H1 (cell line): ENCODE measurements at regions not wholly inside any gene's neighbourhood (a gene's known extent, or its start where the extent isn't known, plus 50 kb on each side); places are given as distances from the start of the nearest gene placed in this dataset.

ENCODE experiments used
- CTCF ChIA-PET: fragments of 300-600 bp; sonication (Branson Sonifier 250); formaldehyde crosslinking; loops from one replicate; lab custom pipeline; 2021; ENCODE audit not compliant: partially characterized antibody; lab: Charles Lee
- POLR2A ChIA-PET: fragments of 300-600 bp; sonication (Branson Sonifier 250); formaldehyde crosslinking; loops from one replicate; lab custom pipeline; 2021; ENCODE audit warnings: inconsistent platforms; ENCODE audit not compliant: partially characterized antibody; lab: Charles Lee
- DNase-seq, 2 experiments: peaks; one replicate each; pipeline versions ENCODE4 v3.0.0 to v3.0.0-alpha.2; 2010 to 2022; ENCODE audit warnings: low spot score in 2 of 2, low read depth in 1 of 2, mixed read lengths in 1 of 2
- FAIRE-seq: peaks from 2 replicates; lab custom pipeline; 2011; peaks lifted over from hg19 to GRCh38; lab: Jason Lieb, UNC
- H2AFZ ChIP-seq: 2 replicates; pipeline ENCODE4 v1.8.1; 2012; ENCODE audit warnings: low read length, inconsistent platforms
- H2AK5ac ChIP-seq: 2 replicates; pipeline ENCODE4 v1.6.1; 2013; ENCODE audit warnings: low read depth, low read length
- H2BK120ac ChIP-seq: replicated peaks from 2 replicates; pipeline ENCODE3; 2013; ENCODE audit warnings: low read depth, low read length, inconsistent platforms
- H2BK12ac ChIP-seq: 2 replicates; pipeline ENCODE4 v1.6.1; 2013; ENCODE audit warnings: low read depth, low read length
- H2BK15ac ChIP-seq: 2 replicates; pipeline ENCODE4 v1.6.1; 2013; ENCODE audit warnings: low read length
- H2BK20ac ChIP-seq: 2 replicates; pipeline ENCODE4 v1.6.1; 2013; ENCODE audit warnings: low read length
- H2BK5ac ChIP-seq: 2 replicates; pipeline ENCODE4 v1.6.1; 2013; ENCODE audit warnings: low read depth, low read length
- H3K14ac ChIP-seq: 2 replicates; pipeline ENCODE4 v1.6.1; 2013; ENCODE audit warnings: inconsistent platforms; ENCODE audit not compliant: insufficient read length
- H3K18ac ChIP-seq: 2 replicates; pipeline ENCODE4 v1.6.1; 2013; ENCODE audit warnings: low read length; ENCODE audit errors: extremely low read depth
- H3K23ac ChIP-seq: 2 replicates; pipeline ENCODE4 v1.6.1; 2013; ENCODE audit warnings: inconsistent platforms; ENCODE audit not compliant: insufficient read length
- H3K23me2 ChIP-seq: 2 replicates; pipeline ENCODE4 v1.6.1; 2013; ENCODE audit warnings: low read depth, low read length
- H3K27ac ChIP-seq: 2 replicates; pipeline ENCODE4 v1.6.1; 2011; ENCODE audit warnings: low read depth, low read length, inconsistent platforms
- H3K27me3 ChIP-seq, 4 experiments: replicated peaks in 1 of 4; 1 replicate in 1 of 4; 2 replicates in 3 of 4; pipeline versions ENCODE4 v1.6.1 to v1.8.1; 2011 to 2013; ENCODE audit warnings: low read length in 3 of 4, mild to moderate bottlenecking in 3 of 4, inconsistent platforms in 2 of 4, mixed read lengths in 2 of 4, moderate library complexity in 1 of 4; ENCODE audit not compliant: control insufficient read depth in 3 of 4, insufficient read depth in 3 of 4; ENCODE audit errors: extremely low read depth in 1 of 4
- H3K36me3 ChIP-seq, 4 experiments: 2 replicates each; pipeline versions ENCODE4 v1.6.1 to v1.8.1; 2011 to 2013; ENCODE audit warnings: mild to moderate bottlenecking in 4 of 4, low read length in 3 of 4, moderate library complexity in 2 of 4, control low read depth in 1 of 4, inconsistent platforms in 1 of 4; ENCODE audit not compliant: insufficient read depth in 4 of 4, control insufficient read depth in 2 of 4
- H3K4ac ChIP-seq: replicated peaks from 2 replicates; pipeline ENCODE3; 2013; ENCODE audit warnings: low read length, low read depth, mixed read lengths, inconsistent platforms; ENCODE audit not compliant: insufficient read length
- H3K4me1 ChIP-seq, 4 experiments: replicated peaks in 1 of 4; 1 replicate in 1 of 4; 2 replicates in 3 of 4; pipeline versions ENCODE4 v1.6.1 to v1.8.1; 2011 to 2013; ENCODE audit warnings: low read length in 3 of 4, inconsistent platforms in 2 of 4, mixed read lengths in 1 of 4; ENCODE audit not compliant: insufficient read depth in 4 of 4, control insufficient read depth in 3 of 4
- H3K4me2 ChIP-seq, 2 experiments: 2 replicates each; pipeline versions ENCODE4 v1.6.1 to v1.8.1; 2011 to 2013; ENCODE audit warnings: low read depth in 2 of 2, low read length in 2 of 2, control low read depth in 1 of 2, inconsistent platforms in 1 of 2, mild to moderate bottlenecking in 1 of 2; ENCODE audit not compliant: insufficient read depth in 1 of 2
- H3K4me3 ChIP-seq, 4 experiments: fragments of 200-600, 300-600 bp in 1 of 4; sonication (generic), shearing (Covaris generic), sonication (Bioruptor Twin) in 1 of 4; 2 replicates each; pipeline versions ENCODE4 v1.5.1 to v1.8.1; 2011 to 2016; ENCODE audit warnings: low read length in 4 of 4, low read depth in 3 of 4, control low read depth in 2 of 4, inconsistent platforms in 2 of 4, mild to moderate bottlenecking in 2 of 4, mixed read lengths in 1 of 4, moderate library complexity in 1 of 4; ENCODE audit not compliant: insufficient read depth in 2 of 4; ENCODE audit errors: extremely low read depth in 1 of 4
- H3K56ac ChIP-seq: replicated peaks from 2 replicates; pipeline ENCODE3; 2013; ENCODE audit warnings: low read depth, mild to moderate bottlenecking, mixed read lengths, low read length, inconsistent platforms; ENCODE audit not compliant: insufficient read length
- H3K79me1 ChIP-seq: 2 replicates; pipeline ENCODE4 v1.6.1; 2013; ENCODE audit warnings: low read depth, low read length, control low read depth
- H3K79me2 ChIP-seq, 2 experiments: 2 replicates each; pipeline versions ENCODE4 v1.6.1 to v1.8.1; 2012 to 2013; ENCODE audit warnings: low read length in 2 of 2, mild to moderate bottlenecking in 2 of 2, inconsistent platforms in 1 of 2; ENCODE audit not compliant: insufficient read depth in 2 of 2, control insufficient read depth in 1 of 2
- H3K9ac ChIP-seq, 4 experiments: replicated peaks in 1 of 4; 1 replicate in 1 of 4; 2 replicates in 3 of 4; pipeline versions ENCODE4 v1.6.1 to v1.8.1; 2011 to 2013; ENCODE audit warnings: low read depth in 3 of 4, low read length in 3 of 4, control low read depth in 2 of 4, mild to moderate bottlenecking in 2 of 4, moderate library complexity in 2 of 4, inconsistent platforms in 1 of 4; ENCODE audit errors: extremely low read depth in 1 of 4
- H3K9me3 ChIP-seq, 2 experiments: 2 replicates each; pipeline versions ENCODE4 v1.6.1 to v1.8.1; 2012 to 2013; ENCODE audit warnings: mild to moderate bottlenecking in 2 of 2, moderate library complexity in 2 of 2, control low read depth in 1 of 2, inconsistent platforms in 1 of 2, low read depth in 1 of 2, low read length in 1 of 2, mixed read lengths in 1 of 2; ENCODE audit not compliant: insufficient read depth in 2 of 2
- H4K20me1 ChIP-seq, 2 experiments: replicated peaks in 1 of 2; 2 replicates each; pipeline versions ENCODE3 to v1.8.1; 2011 to 2013; ENCODE audit warnings: inconsistent platforms in 2 of 2, low read length in 2 of 2, mild to moderate bottlenecking in 1 of 2; ENCODE audit not compliant: insufficient read depth in 2 of 2, control insufficient read depth in 1 of 2
- H4K5ac ChIP-seq: 2 replicates; pipeline ENCODE4 v1.6.1; 2013; ENCODE audit warnings: low read length, low read depth, mixed read lengths, inconsistent platforms; ENCODE audit not compliant: insufficient read length
- H4K8ac ChIP-seq: 2 replicates; pipeline ENCODE4 v1.8.0; 2013; ENCODE audit warnings: mild to moderate bottlenecking, moderate library complexity, low read length, inconsistent platforms; ENCODE audit not compliant: insufficient read depth; ENCODE audit errors: extremely low read depth
- H4K91ac ChIP-seq: replicated peaks from 2 replicates; pipeline ENCODE3; 2013; ENCODE audit warnings: low read length, mixed read lengths, inconsistent platforms; ENCODE audit not compliant: insufficient read length
- ATF2 ChIP-seq: IDR thresholded peaks from 2 replicates; pipeline ENCODE4 v1.6.1; 2012; ENCODE audit warnings: low read length, inconsistent platforms
- CHD1 ChIP-seq: IDR thresholded peaks from 2 replicates; pipeline ENCODE4 v1.6.1; 2012; ENCODE audit warnings: low read depth, low read length, improper control_type of control experiment
- WGBS, 2 experiments: shearing (Covaris generic) in 1 of 2; methylation state at CpG; one replicate each; pipeline versions ENCODE4 v1.1.6 to v1.1.7; 2013 to 2015; ENCODE audit warnings: low lambda C conversion rate in 2 of 2, mixed read lengths in 2 of 2, inconsistent platforms in 1 of 2, low coverage in 1 of 2, missing lambda C conversion rate in 1 of 2; ENCODE audit not compliant: insufficient replicate concordance in 2 of 2, insufficient coverage in 1 of 2, insufficient read length in 1 of 2; ENCODE audit errors: extremely low coverage in 1 of 2, missing lambda C conversion rate in 1 of 2; 5-methylcytosine and 5-hydroxymethylcytosine counted together

DNA sequence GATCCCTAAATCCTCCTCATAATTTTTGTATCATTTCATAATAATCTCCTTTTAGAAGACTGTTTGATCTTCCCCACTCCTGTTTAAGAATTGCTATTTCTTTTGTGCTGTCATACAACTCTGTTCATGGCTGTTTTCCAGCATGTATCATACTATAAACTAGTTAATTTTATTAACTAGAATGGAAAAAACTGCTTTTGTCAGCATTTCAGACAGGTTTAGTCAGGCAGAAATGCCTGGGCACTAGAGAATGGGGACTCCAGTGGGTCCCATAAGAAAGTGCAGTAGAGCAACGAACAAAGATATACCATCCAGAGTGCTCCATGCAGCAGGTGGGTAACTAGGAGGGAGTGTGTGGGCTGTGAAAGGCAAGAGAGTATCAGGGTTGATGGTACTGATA lies 523.9 kb downstream of the PLOD2 start:
- Histone ChIP-seq H3K18ac (no peak overlapping the region), H3K79me1 (no peaks in the 10 kb centered on the region), H2BK20ac (no peak overlapping the region), H3K4ac (no peak overlapping the region), H3K27me3 (no peaks in the 10 kb centered on the region), H3K9me3 (no peaks in the 10 kb centered on the region), H3K27ac (no peak overlapping the region), H3K4me1 (no peaks in the 10 kb centered on the region), H4K5ac (no peak overlapping the region), H3K9ac (no peak overlapping the region), H4K8ac (no peak overlapping the region), H2AFZ (no peak overlapping the region), H2BK12ac (no peak overlapping the region), H3K23me2 (no peaks in the 10 kb centered on the region), H2AK5ac (no peak overlapping the region), H2BK5ac (no peak overlapping the region), H3K36me3 (no peaks in the 10 kb centered on the region), H2BK15ac (no peak overlapping the region), H3K4me2 (no peak overlapping the region), H3K14ac (no peak overlapping the region), H4K91ac (no peak overlapping the region), H3K79me2 (no peaks in the 10 kb centered on the region), H3K4me3 (no peak overlapping the region), H4K20me1 (no peaks in the 10 kb centered on the region), H3K56ac (no peak overlapping the region), H2BK120ac (no peak overlapping the region), H3K23ac (no peak overlapping the region)
- FAIRE-seq (no peak), DNase-seq (no peak)
- ChIA-PET POLR2A (no interaction called here), CTCF (no interaction called here)
- TF ChIP-seq CHD1 (no peak), ATF2 (no peak)
- WGBS, 2 experiments = 90% methylated on average over 1 of the region's 1 CpG; no CpG with 5 or more reads in 1 of the 2 experiments
